ENCODE measurements at regions not wholly inside any gene's neighbourhood (a gene's known extent, or its start where the extent isn't known, plus 50 kb on each side); places are given as distances from the start of the nearest gene placed in this dataset.

GRCh38 chr2:138282014-138282672 lies 219.4 kb upstream of the SPOPL start:
- no peak for DNase-seq (ENCODE audit: low read depth)
- no peak overlapping the region for H3K4me3 ChIP-seq (ENCODE audit: low read depth, low read length)
- no peaks in the 10 kb centered on the region for H3K27me3 ChIP-seq (ENCODE audit: control insufficient read depth, insufficient read depth, low read length)
- TF ChIP-seq, protein P1, sequence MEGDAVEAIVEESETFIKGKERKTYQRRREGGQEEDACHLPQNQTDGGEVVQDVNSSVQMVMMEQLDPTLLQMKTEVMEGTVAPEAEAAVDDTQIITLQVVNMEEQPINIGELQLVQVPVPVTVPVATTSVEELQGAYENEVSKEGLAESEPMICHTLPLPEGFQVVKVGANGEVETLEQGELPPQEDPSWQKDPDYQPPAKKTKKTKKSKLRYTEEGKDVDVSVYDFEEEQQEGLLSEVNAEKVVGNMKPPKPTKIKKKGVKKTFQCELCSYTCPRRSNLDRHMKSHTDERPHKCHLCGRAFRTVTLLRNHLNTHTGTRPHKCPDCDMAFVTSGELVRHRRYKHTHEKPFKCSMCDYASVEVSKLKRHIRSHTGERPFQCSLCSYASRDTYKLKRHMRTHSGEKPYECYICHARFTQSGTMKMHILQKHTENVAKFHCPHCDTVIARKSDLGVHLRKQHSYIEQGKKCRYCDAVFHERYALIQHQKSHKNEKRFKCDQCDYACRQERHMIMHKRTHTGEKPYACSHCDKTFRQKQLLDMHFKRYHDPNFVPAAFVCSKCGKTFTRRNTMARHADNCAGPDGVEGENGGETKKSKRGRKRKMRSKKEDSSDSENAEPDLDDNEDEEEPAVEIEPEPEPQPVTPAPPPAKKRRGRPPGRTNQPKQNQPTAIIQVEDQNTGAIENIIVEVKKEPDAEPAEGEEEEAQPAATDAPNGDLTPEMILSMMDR (IDR thresholded peaks at IDR 0.05; ENCODE audit: insufficient read depth, low read length, poor library complexity, severe bottlenecking): no peak
- H3K36me3 ChIP-seq (ENCODE audit: control insufficient read depth, insufficient read depth, low read length): no peaks in the 10 kb centered on the region

- DNase-seq (ENCODE audit: low read depth): no peak
These were observed 209.8 kb upstream of the SPOPL start for GRCh38 chr2:138291805-138292204.

DNA sequence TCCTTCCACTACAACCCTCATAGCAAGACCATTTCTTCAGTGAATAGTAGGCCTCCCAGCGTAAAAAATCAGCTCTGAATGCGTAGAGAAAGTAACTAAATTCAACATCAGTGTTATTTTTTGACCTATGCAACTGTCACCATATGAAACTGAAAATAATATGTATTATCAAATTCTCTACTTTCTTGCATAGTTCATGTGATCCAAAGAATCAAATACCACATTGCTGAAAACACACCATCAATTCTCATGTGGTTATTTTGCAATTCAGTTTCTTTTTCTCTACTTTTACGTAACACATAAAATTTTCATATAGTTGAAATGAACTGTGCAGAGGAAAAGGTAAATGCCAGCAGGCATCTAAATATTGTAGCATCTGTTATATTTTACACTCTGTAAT lies 208.5 kb upstream of the SPOPL start:
- TF ChIP-seq, protein P1 (IDR thresholded peaks at IDR 0.05; ENCODE audit: insufficient read depth, low read length, poor library complexity, severe bottlenecking): no peak
- no peak overlapping the region for H3K4me3 ChIP-seq (ENCODE audit: low read depth, low read length)

More at GRCh38 chr2:138291805-138292204, 209.8 kb upstream of the SPOPL start:
- no peaks in the 10 kb centered on the region for H3K36me3 ChIP-seq (ENCODE audit: control insufficient read depth, insufficient read depth, low read length)
- TF ChIP-seq, protein P1 (IDR thresholded peaks at IDR 0.05; ENCODE audit: insufficient read depth, low read length, poor library complexity, severe bottlenecking): no peak
- H3K27me3 ChIP-seq (ENCODE audit: control insufficient read depth, insufficient read depth, low read length): no peaks in the 10 kb centered on the region
- no peak overlapping the region for H3K4me3 ChIP-seq (ENCODE audit: low read depth, low read length)

DNA sequence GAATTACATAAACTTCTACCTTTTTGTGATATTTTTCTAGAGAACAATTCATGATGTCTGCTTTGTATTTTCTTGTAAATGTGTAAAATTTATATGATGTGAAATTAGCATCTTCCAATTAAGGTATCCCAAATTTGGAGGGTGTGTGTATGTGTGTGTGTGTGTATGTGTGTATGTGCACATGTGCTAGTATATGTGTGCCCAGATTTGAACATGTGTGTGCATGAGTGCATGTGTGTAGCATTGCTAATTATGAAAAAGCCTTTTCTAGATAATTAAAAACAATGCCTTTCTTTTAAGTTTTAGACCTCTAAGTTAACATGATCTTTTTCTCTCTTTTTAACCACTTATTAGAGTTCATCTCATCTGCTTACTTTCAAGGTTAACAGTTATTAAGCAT lies 208.0 kb upstream of the SPOPL start:
- H3K27me3 ChIP-seq (ENCODE audit: control insufficient read depth, insufficient read depth, low read length): no peaks in the 10 kb centered on the region
- TF ChIP-seq, protein P1 (IDR thresholded peaks at IDR 0.05; ENCODE audit: insufficient read depth, low read length, poor library complexity, severe bottlenecking): no peak
- no peak overlapping the region for H3K4me3 ChIP-seq (ENCODE audit: low read depth, low read length)
- DNase-seq (ENCODE audit: low read depth): no peak
- no peaks in the 10 kb centered on the region for H3K36me3 ChIP-seq (ENCODE audit: control insufficient read depth, insufficient read depth, low read length)

More for the DNA sequence above, 208.5 kb upstream of the SPOPL start:
- no peak for DNase-seq (ENCODE audit: low read depth)
- Histone ChIP-seq H3K27me3 (ENCODE audit: control insufficient read depth, insufficient read depth, low read length) (no peaks in the 10 kb centered on the region), H3K36me3 (ENCODE audit: control insufficient read depth, insufficient read depth, low read length) (no peaks in the 10 kb centered on the region)

DNA sequence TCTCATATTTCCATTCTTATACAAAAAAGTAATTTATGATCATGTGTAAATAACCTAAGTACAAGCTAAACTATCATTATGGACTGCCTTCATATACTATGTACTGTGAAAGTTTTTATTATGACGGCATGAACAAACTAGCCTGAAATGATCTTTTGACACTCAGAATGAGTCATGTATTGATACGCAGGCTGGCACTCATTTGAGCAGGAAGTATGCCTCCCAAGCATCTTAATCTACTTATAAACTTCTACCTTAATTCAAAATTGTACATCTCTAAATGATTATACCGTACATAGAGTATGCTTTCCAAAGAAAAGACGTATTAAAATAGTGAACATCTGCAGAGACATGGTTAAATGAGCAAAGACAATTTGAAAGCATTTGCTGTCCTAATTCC lies 207.1 kb upstream of the SPOPL start:
- Histone ChIP-seq H3K27me3 (ENCODE audit: control insufficient read depth, insufficient read depth, low read length) (no peaks in the 10 kb centered on the region), H3K36me3 (ENCODE audit: control insufficient read depth, insufficient read depth, low read length) (no peaks in the 10 kb centered on the region), H3K4me3 (ENCODE audit: low read depth, low read length) (no peak overlapping the region)
- TF ChIP-seq, protein P1 (IDR thresholded peaks at IDR 0.05; ENCODE audit: insufficient read depth, low read length, poor library complexity, severe bottlenecking): no peak
- no peak for DNase-seq (ENCODE audit: low read depth)

- DNase-seq (ENCODE audit: low read depth): no peak
- H3K27me3 ChIP-seq (ENCODE audit: control insufficient read depth, insufficient read depth, low read length): no peaks in the 10 kb centered on the region
These were observed 205.2 kb upstream of the SPOPL start for GRCh38 chr2:138296365-138296764.

More at GRCh38 chr2:138296365-138296764, 205.2 kb upstream of the SPOPL start:
- Histone ChIP-seq H3K4me3 (ENCODE audit: low read depth, low read length) (no peak overlapping the region), H3K36me3 (ENCODE audit: control insufficient read depth, insufficient read depth, low read length) (no peaks in the 10 kb centered on the region)
- TF ChIP-seq, protein P1 (IDR thresholded peaks at IDR 0.05; ENCODE audit: insufficient read depth, low read length, poor library complexity, severe bottlenecking): no peak
